HEK293 (cell line): ENCODE measurements at regions not wholly inside any gene's neighbourhood (a gene's known extent, or its start where the extent isn't known, plus 50 kb on each side); places are given as distances from the start of the nearest gene placed in this dataset.

Experiments used
- CTCF ChIA-PET: fragments of 350-600 bp; formaldehyde crosslinking; extraction: SDS; loops from one replicate; lab custom pipeline; 2021; ENCODE audit warnings: antibody characterized with exemption; lab: Yijun Ruan, JAX
- POLR2A ChIA-PET: fragments of 300-600 bp; formaldehyde crosslinking; extraction: SDS; loops from one replicate; lab custom pipeline; 2020; ENCODE audit warnings: antibody characterized with exemption, inconsistent platforms; lab: Yijun Ruan, JAX
- H3K27ac ChIP-seq: fragments of 200-500 bp; sonication (Bioruptor generic); 2 replicates; pipeline ENCODE4 v1.5.1; 2014; ENCODE audit warnings: low read depth, low read length, control low read depth, inconsistent platforms; ENCODE audit errors: extremely low read depth
- H3K36me3 ChIP-seq, 2 experiments: fragments of 200-500 bp in 1 of 2; sonication (Bioruptor generic) in 1 of 2; 1 replicate in 1 of 2; 2 replicates in 1 of 2; pipeline ENCODE4 v1.5.1; 2014 to 2017; ENCODE audit warnings: inconsistent platforms in 2 of 2, low read length in 2 of 2; ENCODE audit not compliant: control insufficient read depth in 2 of 2, insufficient read depth in 1 of 2
- H3K4me1 ChIP-seq: fragments of 200-500 bp; sonication (Bioruptor generic); 2 replicates; pipeline ENCODE4 v1.5.1; 2014; ENCODE audit warnings: mild to moderate bottlenecking, low read length, inconsistent platforms; ENCODE audit not compliant: control insufficient read depth, insufficient read depth
- H3K4me3 ChIP-seq: 2 replicates; pipeline ENCODE4 v1.5.1; 2011; ENCODE audit warnings: low read depth, mild to moderate bottlenecking, control low read depth, low read length, moderate library complexity
- H3K9me3 ChIP-seq: fragments of 200-500 bp; sonication (Bioruptor generic); 2 replicates; pipeline ENCODE4 v1.5.1; 2014; ENCODE audit warnings: low read depth, low read length, inconsistent platforms; ENCODE audit not compliant: control insufficient read depth, insufficient read depth
- BCL6B ChIP-seq: fragments of 450-650 bp; formaldehyde crosslinking; IDR thresholded peaks from 2 replicates; pipeline ENCODE4 v1.5.1; 2017; ENCODE audit warnings: missing biosample characterization, missing genetic modification characterization
- HOXD13 ChIP-seq: sonication (generic); formaldehyde crosslinking; IDR thresholded peaks from 2 replicates; pipeline ENCODE4 v1.8.0; 2022; ENCODE audit warnings: missing genetic modification reagents, borderline replicate concordance
- KLF16 ChIP-seq: fragments of 450-650 bp; formaldehyde crosslinking; IDR thresholded peaks from 2 replicates; pipeline ENCODE4 v1.5.1; 2017; ENCODE audit warnings: missing biosample characterization, missing genetic modification characterization
- MYNN ChIP-seq: fragments of 450-650 bp; formaldehyde crosslinking; IDR thresholded peaks from 2 replicates; pipeline ENCODE4 v1.5.1; 2016; ENCODE audit warnings: missing biosample characterization, missing genetic modification characterization, borderline replicate concordance
- MZF1 ChIP-seq: fragments of 450-650 bp; formaldehyde crosslinking; IDR thresholded peaks from 2 replicates; pipeline ENCODE4 v1.5.1; 2017; ENCODE audit warnings: missing biosample characterization, missing genetic modification characterization, borderline replicate concordance
- PATZ1 ChIP-seq: fragments of 450-650 bp; formaldehyde crosslinking; IDR thresholded peaks from 2 replicates; pipeline ENCODE4 v1.5.1; 2016; ENCODE audit warnings: missing biosample characterization, missing genetic modification characterization
- SETDB1 ChIP-seq: IDR thresholded peaks from one replicate; pipeline ENCODE4 v1.6.1; 2017; ENCODE audit warnings: mild to moderate bottlenecking, low read length, moderate library complexity, mixed read lengths; ENCODE audit not compliant: insufficient read length
- SP7 ChIP-seq: fragments of 450-650 bp; formaldehyde crosslinking; IDR thresholded peaks from 2 replicates; pipeline ENCODE4 v1.5.1; 2016; ENCODE audit warnings: missing biosample characterization, missing genetic modification characterization
- ZNF140 ChIP-seq: fragments of 450-650 bp; formaldehyde crosslinking; IDR thresholded peaks from 2 replicates; pipeline ENCODE4 v1.5.1; 2016; ENCODE audit warnings: missing biosample characterization, missing genetic modification characterization
- ZNF2 ChIP-seq: fragments of 450-650 bp; formaldehyde crosslinking; IDR thresholded peaks from 2 replicates; pipeline ENCODE4 v1.5.1; 2016; ENCODE audit warnings: missing biosample characterization, missing genetic modification characterization
- ZNF274 ChIP-seq, 2 experiments: fragments of 200-500 bp in 1 of 2; fragments of 450-650 bp in 1 of 2; sonication (Bioruptor generic) in 1 of 2; formaldehyde crosslinking in 1 of 2; IDR thresholded peaks; 2 replicates each; pipeline versions ENCODE4 v1.5.1 to v1.6.1; 2014 to 2016; ENCODE audit warnings: borderline replicate concordance in 1 of 2, inconsistent platforms in 1 of 2, low read length in 1 of 2, missing biosample characterization in 1 of 2, missing genetic modification characterization in 1 of 2
- ZNF341 ChIP-seq: fragments of 450-650 bp; formaldehyde crosslinking; IDR thresholded peaks from 2 replicates; pipeline ENCODE4; 2016; ENCODE audit warnings: low read depth, missing biosample characterization, missing genetic modification characterization
- ZNF501 ChIP-seq: fragments of 450-650 bp; formaldehyde crosslinking; IDR thresholded peaks from 2 replicates; pipeline ENCODE4 v1.5.1; 2016; ENCODE audit warnings: missing biosample characterization, missing genetic modification characterization
- ZNF529 ChIP-seq: fragments of 450-650 bp; formaldehyde crosslinking; IDR thresholded peaks from 2 replicates; pipeline ENCODE4 v1.5.1; 2017; ENCODE audit warnings: missing genetic modification characterization, missing biosample characterization; ENCODE audit not compliant: insufficient replicate concordance
- ZNF600 ChIP-seq: fragments of 450-650 bp; formaldehyde crosslinking; IDR thresholded peaks from 2 replicates; pipeline ENCODE4 v1.5.1; 2016; ENCODE audit warnings: missing biosample characterization, missing genetic modification characterization
- ZNF621 ChIP-seq: fragments of 450-650 bp; formaldehyde crosslinking; IDR thresholded peaks from 2 replicates; pipeline ENCODE4 v1.5.1; 2017; ENCODE audit warnings: missing biosample characterization, missing genetic modification characterization
- ZNF624 ChIP-seq: fragments of 450-650 bp; formaldehyde crosslinking; IDR thresholded peaks from 2 replicates; pipeline ENCODE4 v1.5.1; 2017; ENCODE audit warnings: missing biosample characterization, missing genetic modification characterization
- ZNF692 ChIP-seq: fragments of 450-650 bp; formaldehyde crosslinking; IDR thresholded peaks from 2 replicates; pipeline ENCODE4 v1.5.1; 2016; ENCODE audit warnings: missing biosample characterization, missing genetic modification characterization
- ZNF704 ChIP-seq: fragments of 450-650 bp; formaldehyde crosslinking; IDR thresholded peaks from 2 replicates; pipeline ENCODE4 v1.5.1; 2016; ENCODE audit warnings: missing biosample characterization, missing genetic modification characterization
- ZSCAN18 ChIP-seq: fragments of 450-650 bp; formaldehyde crosslinking; IDR thresholded peaks from 2 replicates; pipeline ENCODE4 v1.5.1; 2016; ENCODE audit warnings: missing biosample characterization, missing genetic modification characterization
- TF ChIP-seq, protein P1 (sequence below): fragments of 450-650 bp; formaldehyde crosslinking; IDR thresholded peaks from 2 replicates; pipeline ENCODE4 v1.5.1; 2016; ENCODE audit warnings: missing biosample characterization, missing genetic modification characterization
- TF ChIP-seq, protein P2 (sequence below): fragments of 450-650 bp; formaldehyde crosslinking; IDR thresholded peaks from 2 replicates; pipeline ENCODE4 v1.5.1; 2016; ENCODE audit warnings: missing biosample characterization, missing genetic modification characterization

DNA sequence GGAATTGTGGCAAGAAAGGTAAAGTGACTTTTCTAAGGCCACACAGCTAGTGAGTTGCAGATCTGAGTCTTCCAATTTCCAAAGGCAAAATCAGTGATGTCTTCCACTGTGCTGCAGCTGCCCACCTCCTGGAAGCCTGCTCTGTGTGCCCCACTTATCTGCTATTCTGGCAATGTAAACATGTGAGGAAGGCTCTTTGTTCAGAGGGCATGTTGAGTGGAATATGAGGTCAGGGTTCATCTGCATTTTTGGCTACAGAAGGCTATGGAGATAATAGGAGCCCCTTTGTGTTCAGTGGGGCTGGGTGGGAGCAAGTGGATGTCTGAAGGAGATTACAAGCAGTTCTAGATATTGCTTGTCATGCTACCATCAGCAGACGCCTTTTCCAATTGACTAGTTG, 396.2 kb downstream of the BUD13 start:
- no peak overlapping the region for H3K4me3 ChIP-seq
- TF ChIP-seq ZNF501 (tag by site-specific recombination) = no peak
- TF ChIP-seq, all 188 proteins: peak for 0
- ChIA-PET POLR2A (no interaction called here), CTCF (no interaction called here)
- H3K4me1 ChIP-seq = no peaks in the 10 kb centered on the region
- H3K9me3 ChIP-seq = no peaks in the 10 kb centered on the region
- no peak overlapping the region for H3K27ac ChIP-seq
- H3K36me3 ChIP-seq = no peaks in the 10 kb centered on the region

DNA sequence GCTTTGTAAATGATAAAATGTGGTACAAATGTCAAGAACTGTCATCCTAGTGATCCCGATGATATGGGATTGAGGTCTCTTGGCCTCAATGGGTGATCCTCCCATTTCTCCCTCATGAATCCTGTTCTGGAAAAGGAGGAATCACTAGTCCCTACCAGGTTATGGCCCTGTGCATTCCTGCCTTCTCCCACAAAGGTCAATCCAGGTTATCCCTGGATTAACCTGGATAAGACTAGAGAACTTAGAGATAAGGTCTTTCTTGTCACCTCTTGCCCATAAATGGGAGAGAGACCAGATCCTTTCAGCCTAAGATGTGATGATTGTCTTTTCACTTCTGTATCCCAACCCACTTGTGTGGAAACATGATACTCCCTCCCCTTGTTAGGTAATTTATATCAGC, 396.7 kb downstream of the BUD13 start:
- no peaks in the 10 kb centered on the region for H3K36me3 ChIP-seq
- no peak overlapping the region for H3K27ac ChIP-seq
- CTCF ChIA-PET = no interaction called here
- no peak for TF ChIP-seq PATZ1 (tag by site-specific recombination)
- TF ChIP-seq ZNF624 (tag by site-specific recombination) = no peak
- TF ChIP-seq, protein P1, sequence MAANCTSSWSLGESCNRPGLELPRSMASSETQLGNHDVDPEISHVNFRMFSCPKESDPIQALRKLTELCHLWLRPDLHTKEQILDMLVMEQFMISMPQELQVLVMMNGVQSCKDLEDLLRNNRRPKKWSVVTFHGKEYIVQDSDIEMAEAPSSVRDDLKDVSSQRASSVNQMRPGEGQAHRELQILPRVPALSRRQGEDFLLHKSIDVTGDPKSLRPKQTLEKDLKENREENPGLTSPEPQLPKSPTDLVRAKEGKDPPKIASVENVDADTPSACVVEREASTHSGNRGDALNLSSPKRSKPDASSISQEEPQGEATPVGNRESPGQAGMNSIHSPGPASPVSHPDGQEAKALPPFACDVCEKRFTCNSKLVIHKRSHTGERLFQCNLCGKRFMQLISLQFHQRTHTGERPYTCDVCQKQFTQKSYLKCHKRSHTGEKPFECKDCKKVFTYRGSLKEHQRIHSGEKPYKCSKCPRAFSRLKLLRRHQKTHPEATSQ (tag by site-specific recombination) = no peak
- TF ChIP-seq ZNF704 (tag by site-specific recombination) = no peak
- TF ChIP-seq MZF1 (tag by site-specific recombination) = no peak
- TF ChIP-seq, protein P2, sequence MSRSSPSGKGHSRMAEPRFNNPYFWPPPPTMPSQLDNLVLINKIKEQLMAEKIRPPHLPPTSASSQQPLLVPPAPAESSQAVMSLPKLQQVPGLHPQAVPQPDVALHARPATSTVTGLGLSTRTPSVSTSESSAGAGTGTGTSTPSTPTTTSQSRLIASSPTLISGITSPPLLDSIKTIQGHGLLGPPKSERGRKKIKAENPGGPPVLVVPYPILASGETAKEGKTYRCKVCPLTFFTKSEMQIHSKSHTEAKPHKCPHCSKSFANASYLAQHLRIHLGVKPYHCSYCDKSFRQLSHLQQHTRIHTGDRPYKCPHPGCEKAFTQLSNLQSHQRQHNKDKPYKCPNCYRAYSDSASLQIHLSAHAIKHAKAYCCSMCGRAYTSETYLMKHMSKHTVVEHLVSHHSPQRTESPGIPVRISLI = no peak
- POLR2A ChIA-PET = no interaction called here
- no peak overlapping the region for H3K4me3 ChIP-seq
- H3K4me1 ChIP-seq = no peaks in the 10 kb centered on the region
- H3K9me3 ChIP-seq = no peaks in the 10 kb centered on the region

GRCh38 chr11:116375221-116375620, 397.6 kb downstream of the BUD13 start:
- Histone ChIP-seq H3K27ac (no peak overlapping the region), H3K4me1 (no peaks in the 10 kb centered on the region), H3K36me3 (no peaks in the 10 kb centered on the region), H3K9me3 (no peaks in the 10 kb centered on the region), H3K4me3 (no peak overlapping the region)
- ChIA-PET POLR2A (no interaction called here), CTCF (no interaction called here)
- no peak for TF ChIP-seq ZNF624 (tag by site-specific recombination)
- no peak for TF ChIP-seq HOXD13
- TF ChIP-seq SP7 (tag by site-specific recombination) = no peak
- TF ChIP-seq ZNF529 (tag by site-specific recombination) = no peak
- no peak for TF ChIP-seq ZSCAN18
- TF ChIP-seq ZNF621 (tag by site-specific recombination) = no peak
- TF ChIP-seq SETDB1 = no peak
- TF ChIP-seq ZNF692 (tag by site-specific recombination) = no peak
- no peak for TF ChIP-seq BCL6B (tag by site-specific recombination)
- no peak for TF ChIP-seq MYNN (tag by site-specific recombination)
- TF ChIP-seq ZNF600 (tag by site-specific recombination) = no peak
- TF ChIP-seq ZNF140 (tag by site-specific recombination) = no peak
- TF ChIP-seq ZNF274 (IDR thresholded peaks at IDR 0.05; ENCODE audit: low read length) = no peak
- no peak for TF ChIP-seq ZNF274 (tag by site-specific recombination; IDR thresholded peaks at IDR 0.05; ENCODE audit: borderline replicate concordance)
- TF ChIP-seq KLF16 (tag by site-specific recombination) = no peak
- no peak for TF ChIP-seq ZNF341 (tag by site-specific recombination)
- no peak for TF ChIP-seq ZNF2 (tag by site-specific recombination)
